Astrocyte of the cerebellum (primary cell): ENCODE measurements at regions not wholly inside any gene's neighbourhood (a gene's known extent, or its start where the extent isn't known, plus 50 kb on each side); places are given as distances from the start of the nearest gene placed in this dataset.

Experiments
- DNase-seq: peaks from one replicate; pipeline ENCODE4 v3.0.0-alpha.2; 2011; ENCODE audit warnings: low read depth
- H3K4me3 ChIP-seq: 2 replicates; pipeline ENCODE4 v1.5.1; 2011; ENCODE audit warnings: mild to moderate bottlenecking, low read depth, low read length, moderate library complexity
- CTCF ChIP-seq: IDR thresholded peaks from 2 replicates; pipeline ENCODE4 v1.5.1; 2012; ENCODE audit warnings: low read length, low read depth, moderate library complexity, mild to moderate bottlenecking; ENCODE audit errors: missing control alignments
- in situ Hi-C: cut with HindIII; loops from 2 replicates; pipeline ENCODE4 v1.10.0; 2017; ENCODE audit warnings: low sequenced_read_pairs

GRCh38 chr11:30788849-30789248 lies 202.7 kb upstream of the MPPED2 start:
- DNase-seq = no peak
- no peak overlapping the region for H3K4me3 ChIP-seq
- no peak for TF ChIP-seq CTCF
- in situ Hi-C loops = no loop called here

- no peak for DNase-seq
- in situ Hi-C loops = no loop called here
- no peak for TF ChIP-seq CTCF
- no peak overlapping the region for H3K4me3 ChIP-seq
Measured at GRCh38 chr11:30786256-30787110, 200.3 kb upstream of the MPPED2 start.

- no peak for TF ChIP-seq CTCF
- no peak for DNase-seq
- in situ Hi-C loops = no loop called here
- H3K4me3 ChIP-seq = no peak overlapping the region
Measured at GRCh38 chr11:30778596-30778995, 192.4 kb upstream of the MPPED2 start.

- peak; percentile 2 for TF ChIP-seq CTCF
- no peak overlapping the region for H3K4me3 ChIP-seq
- in situ Hi-C loops = no loop called here
- DNase-seq = no peak
Measured at GRCh38 chr11:30775233-30775522, 189.0 kb upstream of the MPPED2 start.

- TF ChIP-seq CTCF = no peak
- DNase-seq = no peak
- no peak overlapping the region for H3K4me3 ChIP-seq
- in situ Hi-C loops = no loop called here
Measured at GRCh38 chr11:30774496-30775232, 188.5 kb upstream of the MPPED2 start.

GRCh38 chr11:30772908-30773307 lies 186.8 kb upstream of the MPPED2 start:
- H3K4me3 ChIP-seq = no peak overlapping the region
- no peak for TF ChIP-seq CTCF
- in situ Hi-C loops = no loop called here
- DNase-seq = no peak
